NCI-H446 (cell line): ENCODE measurements at regions not wholly inside any gene's neighbourhood (a gene's known extent, or its start where the extent isn't known, plus 50 kb on each side); places are given as distances from the start of the nearest gene placed in this dataset.
"Not testable (repeated sequence)": the region's sequence is repeated elsewhere in the genome, so short reads cannot be mapped to it uniquely, and the experiment has no call there.

Experiments used
- DNase-seq, 2 experiments: peaks; one replicate each; lab custom pipeline; 2025; lab: John Stamatoyannopoulos, UW

DNA sequence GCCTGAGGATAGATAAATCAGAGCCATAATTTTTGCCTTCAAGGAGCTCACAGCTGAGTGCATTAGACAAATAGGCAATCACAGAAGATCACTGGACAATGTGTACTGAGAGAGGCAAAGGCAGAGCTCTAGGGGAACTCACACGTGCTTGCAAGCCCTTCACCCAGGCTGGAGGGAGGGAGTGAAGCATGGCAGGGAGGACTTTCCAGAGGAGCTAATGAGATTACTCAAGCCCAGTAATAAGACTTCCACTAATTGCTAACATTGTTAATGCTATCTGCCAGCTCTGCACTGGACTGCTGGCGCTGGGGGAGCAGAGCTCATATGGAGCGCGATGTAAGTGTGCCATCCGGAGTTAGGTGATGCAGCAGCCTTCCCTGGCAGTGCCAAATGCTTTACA is 408.4 kb downstream of the NTRK2 start:
- no peak for DNase-seq

DNA sequence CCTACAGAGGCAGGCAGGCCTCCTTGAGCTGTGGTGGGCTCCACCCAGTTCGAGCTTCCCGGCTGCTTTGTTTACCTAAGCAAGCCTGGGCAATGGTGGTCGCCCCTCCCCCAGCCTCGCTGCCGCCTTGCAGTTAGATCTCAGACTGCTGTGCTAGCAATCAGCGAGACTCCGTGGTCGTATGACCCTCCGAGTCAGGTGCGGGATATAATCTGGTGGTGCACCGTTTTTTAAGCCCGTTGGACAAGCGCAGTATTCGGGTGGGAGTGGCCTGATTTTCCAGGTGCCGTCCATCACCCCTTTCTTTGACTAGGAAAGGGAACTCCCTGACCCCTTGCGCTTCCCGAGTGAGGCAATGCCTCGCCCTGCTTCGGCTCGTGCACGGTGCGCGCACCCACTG is 407.6 kb downstream of the NTRK2 start:
- not testable (repeated sequence) for DNase-seq
